GM18909 (cell line): ENCODE measurements at regions not wholly inside any gene's neighbourhood (a gene's known extent, or its start where the extent isn't known, plus 50 kb on each side); places are given as distances from the start of the nearest gene placed in this dataset.

Experiments used
- ATAC-seq: cut with Tn5 transposase; IDR thresholded peaks from one replicate; pipeline ENCODE4 v1.9.1; 2021; ENCODE audit warnings: mild to moderate bottlenecking; ENCODE audit not compliant: unreplicated experiment, poor library complexity

DNA sequence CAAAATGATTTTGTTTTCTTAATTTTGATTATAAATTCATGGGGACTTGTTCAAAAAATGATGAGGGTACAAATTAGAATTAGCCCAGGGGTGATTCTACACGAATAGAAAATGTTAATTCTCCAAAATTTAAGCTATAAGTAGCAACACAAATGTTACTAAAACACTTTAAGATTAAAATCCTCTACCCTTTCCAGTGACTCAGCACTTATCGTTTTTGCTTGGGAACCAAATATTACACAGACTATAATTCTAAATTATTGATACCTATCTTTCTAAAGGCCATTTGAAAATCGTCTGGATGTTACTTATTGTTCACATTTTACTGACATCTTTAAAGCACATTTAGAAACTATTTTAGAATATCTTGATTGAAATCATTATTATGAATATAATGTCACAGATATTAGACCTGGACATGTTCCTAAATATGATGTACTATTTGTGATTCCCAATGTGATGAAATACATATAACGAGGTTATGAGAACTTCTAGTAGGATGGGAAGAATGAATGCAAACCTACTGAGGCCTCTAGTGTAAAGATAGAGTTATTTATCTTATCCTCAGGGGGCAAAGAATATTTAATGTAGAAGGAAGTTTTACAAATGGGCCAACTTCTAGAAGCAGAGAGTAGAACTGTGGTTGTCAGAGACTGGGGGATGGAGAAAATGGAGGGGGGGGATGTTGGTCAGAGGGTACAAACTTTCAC lies 132.0 kb upstream of the TP63 start:
- ATAC-seq = no peak

DNA sequence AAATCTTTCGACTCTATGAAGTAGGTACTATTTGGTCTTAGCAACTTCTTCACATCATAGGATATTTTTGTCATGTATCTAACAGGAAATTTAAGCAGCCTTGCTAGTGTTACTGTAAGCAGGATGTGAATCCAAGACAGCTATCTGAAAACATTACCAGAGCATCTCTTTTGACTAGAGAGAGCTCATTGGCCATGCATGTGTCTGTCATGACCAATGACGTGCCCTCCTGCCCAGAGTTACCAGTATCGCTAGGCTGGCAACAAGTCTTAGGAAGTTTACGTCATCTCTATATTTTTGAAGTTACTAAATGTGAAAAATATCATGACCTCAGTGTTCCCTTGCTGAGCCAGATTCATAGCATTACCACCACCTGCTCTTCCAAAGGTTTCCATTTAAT lies 130.9 kb upstream of the TP63 start:
- no peak for ATAC-seq

DNA sequence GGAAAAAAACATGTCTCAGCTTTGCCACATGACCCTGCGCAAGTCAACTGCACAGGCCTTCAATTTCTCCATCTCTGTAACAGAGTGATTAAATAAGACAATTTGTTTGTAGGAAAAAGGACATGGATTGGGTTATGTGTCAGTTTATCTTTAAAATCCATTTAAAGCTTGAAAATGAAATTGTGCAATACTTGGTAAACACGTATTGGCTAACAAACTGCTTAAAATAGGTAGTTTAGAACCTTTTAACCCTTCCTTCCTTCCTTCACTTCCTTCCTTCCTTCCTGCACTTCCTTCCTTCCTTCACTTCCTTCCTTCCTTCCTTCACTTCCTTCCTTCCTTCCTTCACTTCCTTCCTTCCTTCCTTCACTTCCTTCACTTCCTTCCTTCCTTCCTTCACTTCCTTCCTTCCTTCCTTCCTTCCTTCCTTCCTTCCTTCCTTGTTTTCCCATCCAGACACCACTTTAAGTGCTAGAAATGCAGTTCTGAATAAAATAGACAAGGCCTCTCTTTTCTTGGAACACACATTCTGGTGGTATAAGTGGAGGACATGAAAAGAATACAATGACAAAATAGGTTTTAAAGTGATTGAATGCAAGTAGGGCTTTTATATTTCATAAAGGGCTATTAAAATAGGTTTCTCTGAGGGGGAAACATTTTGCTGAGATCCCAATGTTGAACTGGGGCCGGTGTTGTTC lies 130.2 kb upstream of the TP63 start:
- no peak for ATAC-seq

DNA sequence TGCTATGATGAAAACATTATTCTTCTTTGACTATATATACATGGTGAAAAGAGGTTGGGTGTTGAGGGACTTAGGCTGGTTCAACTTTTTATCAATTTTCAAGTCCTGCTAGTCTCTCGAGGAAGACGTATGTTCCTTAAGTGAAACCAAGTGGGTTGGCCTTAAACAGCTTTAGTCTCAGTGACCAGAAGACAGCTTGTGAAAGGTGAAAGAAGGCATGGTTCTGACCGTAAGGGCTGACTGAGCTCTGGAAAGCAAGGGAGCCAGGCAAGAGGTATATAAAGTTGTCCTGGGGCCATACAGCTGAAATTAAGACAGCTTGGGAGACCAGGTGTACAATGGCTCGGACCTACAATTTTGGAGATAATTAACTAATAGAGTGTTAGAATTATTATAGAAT lies 128.9 kb upstream of the TP63 start:
- ATAC-seq = no peak

DNA sequence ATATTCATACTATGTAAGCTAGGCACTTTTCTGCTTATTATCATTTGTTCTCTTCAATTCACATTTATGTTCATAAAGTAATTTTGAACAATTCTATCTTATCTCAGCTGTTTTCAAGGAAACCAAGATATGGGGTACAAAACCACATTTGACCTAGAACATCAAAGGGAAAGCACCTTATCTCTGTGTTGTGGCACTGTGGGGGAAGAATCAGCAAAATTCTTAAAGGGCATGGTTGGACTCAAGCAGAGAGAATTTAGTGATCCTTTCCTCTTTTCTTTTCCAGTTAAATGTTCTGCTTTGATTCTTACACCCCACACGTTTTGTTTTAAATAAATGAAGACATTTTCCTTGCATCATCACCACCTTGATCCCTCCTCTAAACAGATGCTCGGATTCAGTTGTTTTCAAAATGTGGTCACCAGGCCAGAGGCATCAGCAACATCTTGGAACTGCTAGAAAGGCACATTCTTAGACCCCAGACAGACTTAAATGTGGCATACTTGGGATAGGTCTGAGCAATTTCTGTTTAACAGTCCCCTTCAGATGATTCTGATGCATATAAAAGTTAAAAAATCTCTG lies 128.4 kb upstream of the TP63 start:
- ATAC-seq = no peak

DNA sequence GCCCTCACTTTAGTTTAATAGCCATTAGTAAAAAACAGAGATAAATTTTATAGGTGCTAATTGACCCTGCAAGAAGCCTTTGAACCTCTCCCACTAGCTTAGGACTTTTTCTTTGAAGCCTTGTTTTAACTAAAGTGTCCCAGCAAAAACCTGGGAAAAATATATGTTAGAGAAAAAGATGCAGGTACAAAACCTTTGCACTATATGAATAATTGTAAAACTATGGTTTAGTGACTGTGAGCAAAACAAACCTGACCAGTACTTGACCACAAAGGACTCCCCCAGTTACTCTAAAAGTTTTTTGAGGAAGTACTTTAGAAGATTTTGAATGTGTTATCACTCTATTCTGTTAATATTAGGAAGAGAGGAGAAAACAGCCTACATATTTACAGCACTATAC lies 123.3 kb upstream of the TP63 start:
- peak; percentile 82 for ATAC-seq

DNA sequence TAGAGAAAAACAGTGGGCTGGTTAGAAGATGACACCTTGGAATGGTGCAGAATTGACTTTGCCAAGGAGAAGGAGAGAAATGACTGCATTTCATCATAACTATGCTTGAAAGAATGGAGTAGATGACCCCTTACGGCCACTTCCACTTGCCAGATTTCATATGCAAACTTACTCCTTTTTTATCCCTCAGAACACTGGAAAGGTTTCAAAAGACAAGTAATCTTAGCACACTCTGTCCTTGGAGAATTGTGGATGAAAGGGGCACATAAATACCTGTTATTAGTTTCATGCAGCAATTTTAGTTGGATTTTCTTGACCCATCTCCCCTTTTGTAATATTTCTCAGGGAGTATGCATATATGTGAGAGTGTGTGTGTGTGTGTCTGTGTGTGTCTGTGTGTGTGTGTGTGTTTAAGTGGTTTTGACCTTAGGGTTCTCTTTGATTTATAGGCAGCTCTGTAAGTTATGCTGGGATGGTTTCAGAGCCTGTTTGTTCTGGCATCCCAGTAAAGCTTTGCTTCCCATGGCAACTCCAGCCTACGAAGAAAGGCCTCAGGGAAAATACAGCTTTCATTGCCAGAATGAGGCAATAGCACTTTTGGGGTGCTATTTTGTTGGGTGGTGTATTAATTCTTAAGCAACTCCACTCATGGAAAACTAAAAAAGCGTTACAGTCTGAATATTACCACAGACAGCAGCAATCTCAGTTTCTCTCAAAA lies 122.2 kb upstream of the TP63 start:
- no peak for ATAC-seq

DNA sequence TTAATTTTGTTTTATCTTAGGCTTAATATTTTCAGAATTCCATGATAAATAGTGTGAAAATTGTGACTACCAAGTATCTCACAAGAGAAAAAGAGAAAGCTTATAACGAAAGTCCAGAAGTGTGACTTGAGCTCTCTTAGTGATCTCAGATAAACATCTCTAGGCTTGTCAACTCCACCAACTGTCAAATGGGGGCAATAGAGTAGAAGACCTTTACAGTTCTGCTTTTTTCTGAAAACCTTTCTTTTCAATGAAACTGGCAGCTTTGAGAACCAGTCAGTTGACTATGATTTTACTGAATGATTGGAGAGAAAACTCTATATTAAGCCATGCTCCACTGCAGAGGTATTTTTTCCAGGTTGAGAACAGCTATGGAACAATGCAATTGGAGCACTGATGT lies 119.2 kb upstream of the TP63 start:
- peak; percentile 68 for ATAC-seq

DNA sequence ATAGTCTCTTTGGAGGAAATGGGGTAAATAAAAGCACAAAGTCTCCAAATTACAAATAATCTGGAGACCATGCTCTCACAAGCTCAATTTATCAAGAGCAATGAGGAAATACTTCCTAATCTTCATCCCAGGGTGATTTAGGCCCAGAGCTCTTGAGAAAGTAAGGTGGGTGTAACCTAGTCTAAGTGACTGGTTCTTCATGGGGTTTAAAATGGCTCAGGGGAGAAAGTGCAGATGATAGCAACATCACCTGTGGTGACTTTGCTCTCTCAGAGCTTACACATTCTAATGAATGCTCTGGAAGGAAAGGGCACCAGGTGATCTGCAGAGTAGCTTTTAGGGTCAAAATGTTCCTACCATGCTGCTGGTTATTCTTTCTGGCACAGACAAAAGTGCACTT lies 118.4 kb upstream of the TP63 start:
- ATAC-seq = no peak

DNA sequence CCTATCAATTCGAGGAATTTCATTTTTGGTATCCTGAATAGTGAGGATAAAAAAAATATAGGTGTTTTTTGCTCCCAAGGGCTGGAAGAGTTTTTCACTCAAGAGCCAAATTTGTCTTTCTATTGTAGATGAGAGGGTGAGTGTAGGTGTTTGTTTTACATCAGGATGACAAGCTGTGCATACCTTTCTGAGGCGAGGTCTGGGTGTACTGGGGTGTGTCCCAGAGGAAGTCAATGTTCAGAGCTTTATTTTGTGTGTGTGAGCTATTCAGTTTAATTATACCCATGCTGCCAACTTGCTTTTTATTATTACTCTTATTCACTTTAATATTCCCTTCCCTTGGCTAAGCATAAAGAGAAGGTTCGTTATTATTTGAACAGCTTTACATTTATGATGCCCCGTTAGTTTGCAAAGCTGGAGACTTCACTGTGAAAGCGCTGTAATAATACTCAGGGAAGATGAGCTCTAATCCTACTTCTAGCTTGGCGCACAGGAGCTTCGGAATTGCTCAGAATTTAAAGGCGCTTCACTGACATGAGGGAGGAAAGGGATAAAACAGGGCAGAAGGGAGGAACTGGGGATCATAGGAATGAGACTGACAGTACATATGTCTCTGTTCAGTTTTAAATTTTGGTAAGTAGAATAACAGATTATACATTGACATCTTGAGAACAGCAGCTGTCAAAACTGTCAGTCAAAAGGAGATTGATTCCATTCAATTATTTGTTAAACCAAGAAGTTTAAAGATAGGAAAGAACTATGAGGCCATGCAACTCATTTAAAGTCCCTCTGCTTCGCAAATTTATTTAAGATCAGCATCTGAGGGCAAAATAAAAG lies 117.7 kb upstream of the TP63 start:
- ATAC-seq = no peak

DNA sequence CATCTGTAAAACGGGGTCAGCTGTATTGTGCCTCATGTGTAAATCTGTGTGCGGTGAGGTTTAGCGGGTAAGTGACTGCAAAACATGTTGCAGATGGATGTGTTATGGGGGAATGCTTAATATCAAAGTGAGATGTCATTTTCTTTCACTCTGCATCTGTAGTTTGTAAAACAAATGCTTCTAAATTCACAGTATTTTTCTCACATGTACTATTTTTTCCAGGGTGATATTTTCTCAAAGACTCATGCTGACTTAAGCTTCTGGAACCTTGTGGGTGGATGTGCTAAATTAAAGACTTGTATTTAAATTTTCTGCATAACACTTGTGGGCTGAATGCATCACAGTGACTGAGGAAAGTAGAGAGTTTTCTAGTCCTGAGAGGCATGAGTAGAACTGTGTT lies 115.2 kb upstream of the TP63 start:
- no peak for ATAC-seq

DNA sequence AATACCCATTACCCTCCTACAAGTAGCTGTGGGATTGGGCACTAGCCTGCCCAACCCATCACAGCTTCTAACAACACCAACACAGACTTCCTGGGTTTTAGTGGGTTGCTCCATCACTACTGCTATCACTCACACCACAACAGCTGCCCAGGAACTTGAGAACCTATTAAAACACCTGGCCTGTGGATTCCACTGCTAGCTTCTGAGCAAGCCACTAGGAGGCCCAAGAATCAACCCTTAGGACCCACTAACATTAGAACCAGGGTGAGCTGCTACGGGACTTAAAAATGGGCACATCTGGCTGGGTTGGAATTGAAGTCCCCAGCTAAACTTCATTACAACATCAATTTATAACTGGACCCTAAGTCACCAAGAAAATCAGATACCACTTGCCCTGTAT lies 113.2 kb upstream of the TP63 start:
- no peak for ATAC-seq

DNA sequence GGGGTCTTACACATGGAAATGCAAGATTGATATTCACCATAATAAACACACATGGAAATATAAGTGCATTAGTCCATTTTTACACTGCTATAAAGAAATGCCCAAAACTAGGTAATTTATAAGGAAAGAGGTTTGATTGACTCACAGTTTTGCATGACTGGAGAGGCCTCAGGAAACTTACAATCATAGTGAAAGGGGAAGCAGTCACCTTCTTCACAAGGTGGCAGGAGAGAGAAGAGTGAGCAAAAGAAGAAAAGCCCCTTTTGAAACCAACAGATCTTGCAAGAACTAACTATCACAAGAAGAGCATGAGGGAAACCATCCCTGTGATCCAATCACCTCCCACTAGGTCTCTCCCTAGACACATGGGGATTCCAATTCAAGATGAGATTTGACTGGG lies 111.7 kb upstream of the TP63 start:
- ATAC-seq = no peak

DNA sequence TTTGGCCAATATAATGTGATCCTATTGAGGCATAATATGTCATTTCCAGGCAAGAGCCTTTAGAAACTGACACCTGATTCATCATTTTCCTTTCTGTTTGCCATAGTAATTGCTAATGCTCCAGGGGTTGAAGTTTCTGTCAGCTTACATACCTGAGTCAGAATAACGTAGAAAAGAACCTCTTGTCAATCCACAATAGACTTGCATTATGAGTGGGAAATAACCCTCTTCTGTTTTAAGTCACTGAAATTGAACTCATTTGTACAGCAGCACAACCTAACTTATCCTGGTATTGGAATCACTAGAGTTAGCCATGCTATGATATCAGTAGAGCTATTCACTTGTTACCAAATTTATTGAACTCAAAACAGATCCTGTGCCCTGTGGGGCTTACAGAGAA lies 101.7 kb upstream of the TP63 start:
- ATAC-seq = peak; percentile 56

DNA sequence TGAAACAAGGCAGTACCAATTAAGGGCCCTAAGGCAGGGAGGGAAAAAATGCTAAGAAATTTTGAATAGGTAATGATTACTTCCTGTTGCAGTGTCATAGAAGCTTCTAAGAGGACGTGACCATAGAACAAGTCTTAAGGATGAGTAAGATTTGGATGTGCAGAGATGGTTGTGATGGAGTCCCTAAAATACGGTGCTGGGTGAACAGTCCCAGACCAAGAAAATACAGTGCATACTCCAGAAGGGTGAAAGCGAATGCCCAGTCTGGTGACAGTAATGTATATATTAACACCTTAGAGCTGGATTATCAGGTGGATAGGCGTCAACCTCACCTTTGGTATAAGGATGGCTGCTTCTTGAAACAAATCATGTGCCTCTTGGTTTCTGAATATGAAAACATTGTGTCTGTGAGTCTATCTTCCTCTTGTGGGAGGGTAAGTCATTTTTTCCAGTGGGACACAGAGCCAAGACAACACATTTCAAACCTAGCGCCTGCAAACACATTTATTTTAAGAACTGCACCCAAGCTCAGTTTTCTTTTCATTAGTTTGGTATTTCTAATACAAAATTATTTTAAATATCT lies 101.2 kb upstream of the TP63 start:
- peak; percentile 39 for ATAC-seq

DNA sequence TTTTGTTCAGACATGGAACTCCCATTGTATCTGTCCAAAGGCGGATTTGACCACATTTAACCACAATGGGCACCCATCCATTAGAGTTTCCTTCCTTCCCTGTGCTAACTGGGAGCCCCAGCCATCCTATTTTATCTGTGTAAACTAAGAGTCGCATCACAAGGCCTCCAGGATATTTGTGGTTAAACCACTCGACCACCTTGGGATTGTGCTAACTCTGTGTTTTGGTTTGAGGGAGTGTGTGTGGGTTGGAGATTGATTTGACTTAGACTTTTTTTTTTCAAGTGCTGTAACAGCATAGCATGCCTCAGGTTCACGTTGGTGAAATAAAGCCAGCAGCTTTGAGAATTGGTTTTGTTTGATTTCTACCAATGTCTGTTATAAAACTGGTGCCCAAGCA lies 100.4 kb upstream of the TP63 start:
- no peak for ATAC-seq

DNA sequence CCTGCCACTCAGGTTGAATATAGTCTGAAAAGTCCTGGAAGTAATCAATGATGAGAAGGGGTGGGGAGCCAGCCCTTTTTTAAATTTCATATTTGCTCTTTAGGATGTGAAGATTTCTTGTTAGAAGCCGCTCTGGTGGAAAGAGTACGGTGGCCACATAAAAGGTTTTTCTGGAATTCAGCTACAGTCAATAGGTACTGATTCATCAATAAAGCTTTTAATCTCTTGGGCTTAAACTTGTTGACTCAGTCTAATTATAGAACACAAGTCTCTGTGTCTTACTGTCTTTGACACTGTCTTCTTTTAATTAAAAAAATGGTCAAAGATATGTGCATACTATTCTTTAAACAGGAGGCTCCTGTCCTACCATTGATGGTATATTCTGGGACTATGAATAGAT lies 99.9 kb upstream of the TP63 start:
- no peak for ATAC-seq

DNA sequence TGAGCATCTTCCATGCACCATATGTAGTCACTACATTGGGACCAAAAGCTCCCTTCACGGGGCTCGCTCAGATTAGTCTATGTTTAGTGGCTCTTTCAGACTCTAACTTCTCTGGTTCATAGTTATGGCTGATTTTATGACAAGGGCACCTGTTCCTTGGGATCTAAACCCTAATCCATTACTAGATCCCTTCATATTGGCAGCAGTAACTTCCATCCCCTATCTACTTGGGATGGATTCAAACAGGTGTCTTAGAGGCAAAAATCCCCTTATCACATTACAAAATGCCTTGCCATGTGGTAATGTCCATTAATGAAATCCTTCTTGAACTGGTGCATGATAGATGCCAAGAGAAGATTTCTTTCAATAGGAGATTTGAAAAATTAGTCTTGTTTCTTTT lies 96.7 kb upstream of the TP63 start:
- ATAC-seq = no peak

DNA sequence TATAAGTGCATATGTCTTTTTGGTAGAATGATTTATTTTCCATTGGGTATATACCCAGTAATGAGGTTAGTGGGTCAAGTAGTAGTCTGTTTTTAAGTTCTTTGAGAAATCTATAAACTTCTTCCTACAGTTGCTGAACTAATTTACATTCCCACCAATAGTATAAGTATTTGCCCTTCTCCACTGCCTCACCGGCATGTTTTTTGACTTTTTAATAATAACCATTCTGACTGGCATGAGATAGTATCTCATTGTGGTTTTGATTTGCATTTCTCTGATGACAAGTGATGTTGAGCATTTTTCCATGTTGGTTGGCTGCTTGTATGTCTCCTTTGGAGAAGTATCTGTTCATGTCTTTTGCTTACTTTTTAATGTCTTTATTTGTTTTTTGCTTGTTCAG lies 94.1 kb upstream of the TP63 start:
- ATAC-seq = no peak

DNA sequence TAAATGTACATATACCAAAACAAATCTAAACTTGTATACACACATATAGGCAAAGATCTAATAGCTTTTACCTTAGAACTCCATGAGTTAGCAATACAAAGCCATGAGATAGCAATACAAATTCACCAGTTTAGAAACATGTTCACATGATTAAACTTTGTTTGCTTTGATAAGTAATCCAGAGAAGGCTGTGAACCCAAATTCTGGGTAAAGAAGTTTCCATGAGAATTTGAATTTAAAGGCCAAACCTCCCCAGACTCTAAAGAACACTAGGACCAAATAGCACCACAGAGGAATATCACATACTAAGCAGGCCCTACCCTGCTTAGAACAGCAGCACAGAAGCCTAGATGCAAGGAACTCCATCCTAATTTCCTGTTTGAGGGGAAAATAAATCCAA lies 83.7 kb upstream of the TP63 start:
- no peak for ATAC-seq
